GM21381 (cell line): ENCODE measurements at regions not wholly inside any gene's neighbourhood (a gene's known extent, or its start where the extent isn't known, plus 50 kb on each side); places are given as distances from the start of the nearest gene placed in this dataset.

ENCODE experiments used
- ATAC-seq: cut with Tn5 transposase; IDR thresholded peaks from one replicate; pipeline ENCODE4 v1.9.1; 2021; ENCODE audit warnings: mild to moderate bottlenecking, moderate library complexity; ENCODE audit not compliant: unreplicated experiment

DNA sequence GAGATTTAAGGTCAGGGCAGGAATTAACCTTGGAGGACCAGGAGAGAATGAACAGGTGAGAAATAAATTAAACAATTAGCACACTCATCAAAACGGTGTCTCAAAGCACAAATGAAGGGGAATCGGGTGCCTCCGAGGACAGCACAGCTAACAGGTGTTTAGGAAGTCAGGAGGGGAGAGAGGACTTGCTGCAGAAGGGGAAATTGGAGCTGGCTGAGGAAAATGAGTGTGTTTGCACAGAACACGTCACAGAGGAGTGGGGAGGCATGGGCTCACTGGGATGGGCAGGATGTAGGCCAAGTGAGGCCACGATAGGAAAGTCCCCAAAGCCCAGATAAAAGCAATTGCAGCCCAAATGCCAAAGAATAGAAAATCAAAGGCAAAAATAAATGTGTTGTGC, 121.7 kb downstream of the ZNF664 start:
- no peak for ATAC-seq

DNA sequence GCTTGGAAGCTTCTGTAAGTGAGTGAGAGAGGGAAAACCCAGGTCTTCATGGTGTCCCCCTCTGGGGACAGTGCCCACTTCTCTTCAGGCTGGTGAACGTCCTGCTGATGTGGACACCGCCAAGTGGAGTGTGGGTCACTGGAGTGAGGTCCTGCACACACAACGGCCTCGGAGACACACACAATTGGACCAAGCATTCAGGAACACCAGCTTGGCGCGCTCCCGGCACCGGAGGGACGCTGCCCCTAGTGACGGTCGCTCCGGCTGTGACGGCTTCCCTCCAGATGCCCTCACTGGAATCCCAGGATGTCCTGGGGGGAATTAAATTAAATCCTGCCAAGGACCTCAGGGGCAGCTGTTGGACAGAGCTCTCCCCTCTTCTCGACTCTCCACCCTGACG, 123.1 kb downstream of the ZNF664 start:
- ATAC-seq = no peak

DNA sequence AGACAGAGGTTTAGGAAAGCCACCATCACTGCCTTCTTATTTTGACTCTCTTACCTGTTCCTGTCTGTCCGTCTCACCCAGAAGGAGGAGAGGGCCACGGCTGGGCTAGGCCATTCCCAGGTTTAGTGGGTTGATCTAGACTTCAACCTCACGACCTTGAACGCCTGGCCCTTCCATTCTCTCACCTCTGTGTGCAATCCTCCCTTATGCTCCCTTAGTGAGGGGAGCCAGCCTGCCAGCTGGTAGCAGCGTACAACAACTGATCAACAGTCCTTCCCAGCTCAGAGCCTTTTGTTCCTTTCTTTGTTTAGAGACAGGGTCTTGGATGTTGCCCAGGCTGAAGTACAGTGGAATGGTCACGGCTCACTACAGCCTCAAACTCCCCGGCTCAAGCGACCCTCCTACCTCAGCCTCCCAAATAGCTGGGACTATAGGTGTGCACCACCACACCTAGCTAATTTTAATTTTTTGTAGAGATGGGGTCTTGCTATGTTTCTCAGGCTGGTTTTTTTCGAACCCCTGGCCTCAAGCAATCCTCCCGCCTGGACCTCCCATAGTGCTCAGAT, 123.9 kb downstream of the ZNF664 start:
- no peak for ATAC-seq

DNA sequence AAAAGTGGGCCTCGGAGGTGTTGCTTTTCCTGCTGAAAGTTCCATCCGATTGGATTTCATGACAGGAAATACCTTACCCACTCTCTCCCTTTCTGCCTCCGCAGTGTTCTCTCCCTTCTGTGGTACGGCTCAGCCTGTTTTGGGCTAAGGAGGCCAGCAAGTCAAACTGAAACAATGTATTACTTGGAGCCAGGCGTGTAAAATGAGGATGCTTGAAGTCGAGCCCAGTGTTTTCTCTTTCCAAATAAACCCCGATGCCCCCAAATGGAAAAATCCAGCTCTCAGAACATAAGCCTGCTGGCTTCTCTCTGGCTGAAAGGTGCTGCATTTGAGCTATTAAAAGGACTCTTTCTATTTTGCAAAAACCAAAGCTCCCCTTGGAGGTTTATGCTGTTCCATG, 124.7 kb downstream of the ZNF664 start:
- no peak for ATAC-seq

DNA sequence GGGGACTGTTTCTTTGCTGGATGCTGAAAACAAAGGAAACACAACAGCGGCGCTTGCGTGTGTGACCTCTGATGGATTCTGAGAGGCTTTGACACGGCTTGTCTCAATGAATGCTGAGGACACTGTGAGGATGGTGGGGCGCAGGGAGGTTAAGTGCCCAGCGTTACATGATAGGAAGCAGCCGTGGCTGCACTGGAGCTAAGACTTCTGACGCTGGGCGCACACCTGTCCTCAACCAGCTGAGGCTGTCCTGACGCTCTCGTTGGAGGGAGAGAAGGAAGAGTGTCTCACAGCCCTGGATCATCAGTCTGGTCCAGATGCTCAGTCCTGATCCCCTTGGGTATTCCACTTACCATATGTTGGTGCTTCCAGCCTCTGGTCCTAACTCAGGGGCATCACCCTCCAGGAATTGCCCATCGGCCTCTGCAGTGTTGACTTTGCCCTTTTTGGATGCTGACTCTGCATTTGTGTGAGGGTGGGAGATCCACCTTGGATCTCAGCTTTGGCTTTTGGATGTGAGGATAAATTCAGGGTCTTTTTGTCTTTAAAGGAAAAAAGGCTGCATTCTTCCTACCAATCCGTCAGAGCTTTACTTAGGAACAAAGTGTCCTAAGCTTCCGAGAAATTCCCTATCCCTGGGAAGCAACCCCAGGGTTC, 125.2 kb downstream of the ZNF664 start:
- no peak for ATAC-seq

DNA sequence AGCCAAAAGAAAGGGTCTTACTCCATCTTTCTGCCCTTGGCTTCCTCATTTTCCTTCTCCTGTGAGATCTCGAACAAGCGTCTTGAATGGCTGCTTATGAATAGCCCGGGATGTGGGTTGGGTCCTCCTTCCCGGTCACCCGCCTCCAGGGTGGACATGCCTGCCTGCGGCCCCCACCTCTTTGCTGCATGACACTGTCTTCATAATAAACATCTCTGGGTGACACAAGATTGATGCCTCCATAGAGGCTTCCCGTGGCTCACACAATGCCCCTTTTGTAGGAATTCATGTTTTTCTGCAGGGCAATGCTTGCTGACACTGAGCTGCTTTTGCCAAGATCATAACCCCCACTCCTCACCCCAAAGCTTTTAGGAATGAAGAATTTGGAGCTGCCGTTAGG, 125.9 kb downstream of the ZNF664 start:
- no peak for ATAC-seq

DNA sequence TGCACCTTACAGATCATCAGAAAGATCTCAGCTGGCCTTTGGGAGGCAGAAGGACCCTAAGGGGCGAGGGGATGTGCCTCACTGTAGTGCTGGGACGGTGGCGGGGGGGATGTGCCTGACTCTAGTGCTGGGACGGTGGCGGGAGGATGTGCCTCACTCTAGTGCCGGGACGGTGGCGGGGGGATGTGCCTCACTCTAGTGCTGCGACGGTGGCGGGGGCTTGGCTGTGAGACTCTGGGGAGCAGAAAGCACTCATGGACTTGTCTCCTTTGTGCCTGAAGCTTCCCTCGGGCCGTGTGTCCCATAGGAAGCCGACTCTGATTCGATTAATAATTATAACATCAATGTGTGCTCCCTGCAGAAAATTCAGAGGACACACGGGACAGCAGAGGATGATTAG, 126.6 kb downstream of the ZNF664 start:
- no peak for ATAC-seq

DNA sequence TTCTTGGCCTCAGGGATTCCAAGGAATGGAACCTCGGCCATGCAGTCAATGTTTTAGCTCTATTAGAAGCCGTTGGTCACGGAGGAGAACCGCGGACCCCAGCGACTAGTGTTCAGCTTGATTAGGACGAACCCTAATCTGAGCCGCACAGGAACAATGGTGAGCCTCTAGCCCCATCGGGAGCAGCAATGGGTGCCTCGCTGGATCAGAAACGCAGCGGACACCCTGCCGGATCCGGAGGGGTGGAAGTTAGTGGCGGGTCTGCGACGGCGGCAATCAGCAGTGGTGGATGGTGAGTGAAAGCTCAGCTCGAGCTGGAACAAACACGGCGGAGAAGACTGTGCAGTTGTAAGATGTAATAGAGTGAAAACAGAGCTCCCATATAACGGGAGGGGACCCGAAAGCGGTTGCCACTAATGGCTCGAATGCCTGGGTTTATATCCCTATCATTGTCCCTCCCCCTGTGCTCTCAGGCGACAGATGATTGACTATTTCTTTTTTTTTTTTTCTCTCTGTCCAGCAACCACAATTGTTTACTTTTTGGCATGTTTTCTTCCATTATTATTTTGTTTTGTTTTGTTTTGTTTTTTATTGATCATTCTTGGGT, 127.7 kb downstream of the ZNF664 start:
- ATAC-seq = no peak

DNA sequence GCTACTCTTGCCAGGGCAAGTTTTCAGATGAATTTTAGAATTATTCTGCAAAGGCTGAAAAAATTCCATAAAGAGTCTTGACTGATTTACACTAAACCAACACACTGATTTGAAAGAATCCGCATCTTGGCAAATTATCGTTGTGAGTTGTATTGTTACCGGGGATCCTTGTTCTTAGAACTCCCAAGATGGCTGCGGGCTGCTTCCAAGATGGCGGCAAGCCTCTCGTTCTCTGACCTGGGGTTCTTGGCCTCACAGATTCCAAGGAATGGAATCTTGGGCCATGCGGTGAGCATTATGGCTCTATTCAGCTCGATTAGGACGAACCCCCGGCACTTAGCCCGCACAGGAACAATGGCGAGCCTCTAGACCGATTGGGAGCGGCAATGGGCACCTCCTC, 132.5 kb downstream of the ZNF664 start:
- no peak for ATAC-seq

DNA sequence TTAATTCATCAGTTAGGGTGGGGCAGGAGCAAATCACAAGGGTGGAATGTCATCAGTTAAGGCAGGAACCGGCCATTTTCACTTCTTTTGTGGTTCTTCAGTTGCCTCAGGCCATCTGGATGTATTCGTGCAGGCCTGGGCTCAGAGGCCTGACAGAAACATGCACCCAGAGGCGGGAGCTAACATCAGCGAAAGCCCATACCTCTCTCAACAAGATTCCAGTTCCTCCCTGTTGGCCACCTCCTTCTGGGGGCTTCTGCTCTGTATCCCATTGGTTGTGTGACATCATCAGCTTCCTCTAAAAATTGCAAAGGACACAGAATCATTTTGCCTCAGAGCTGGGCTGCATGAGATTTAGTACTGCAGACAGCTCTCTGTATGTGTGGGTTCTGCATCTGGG, 134.3 kb downstream of the ZNF664 start:
- ATAC-seq = no peak

DNA sequence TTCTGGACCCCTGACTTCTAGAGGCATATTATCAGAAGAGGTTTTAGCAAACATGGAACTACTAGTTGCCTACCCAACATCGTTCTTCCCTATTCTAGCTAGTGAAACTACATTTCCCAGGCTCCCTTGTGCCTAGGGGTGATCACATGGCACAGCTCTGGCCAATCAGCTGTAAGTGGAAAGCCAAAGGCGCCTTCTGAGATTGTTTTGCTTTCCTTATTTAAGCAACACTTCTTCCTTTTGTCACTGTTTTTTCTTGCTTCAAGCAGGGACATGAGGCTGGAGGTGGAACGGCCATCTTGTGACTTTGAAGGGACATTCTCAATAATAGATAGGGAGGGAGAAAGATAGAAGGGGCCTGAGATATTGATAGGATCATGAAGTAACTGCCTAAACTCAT, 136.7 kb downstream of the ZNF664 start:
- no peak for ATAC-seq

DNA sequence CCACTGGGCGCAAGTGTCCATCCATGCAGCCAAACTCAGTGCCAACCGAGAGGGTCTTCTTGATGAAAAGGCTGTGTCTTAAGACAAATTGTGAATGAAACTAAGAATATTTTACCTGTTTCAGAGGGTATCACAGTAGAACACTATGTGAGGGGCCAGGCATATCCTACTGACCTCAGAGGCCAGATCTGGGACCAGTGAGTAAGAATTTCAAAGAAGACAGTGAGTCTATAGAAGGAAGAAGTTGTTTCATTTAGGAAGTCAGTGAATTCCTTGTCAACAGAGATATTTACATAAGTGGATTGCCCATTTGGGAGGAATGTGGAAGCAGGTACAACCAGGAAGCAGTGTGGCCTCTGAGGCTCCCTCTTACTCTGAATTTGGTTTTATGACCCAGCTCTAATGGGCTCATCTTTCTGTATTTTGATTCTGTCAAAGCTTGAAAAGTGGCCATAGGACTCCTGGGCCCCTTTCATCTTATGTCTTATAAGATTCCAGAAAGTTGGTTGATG, 137.4 kb downstream of the ZNF664 start:
- ATAC-seq = no peak

DNA sequence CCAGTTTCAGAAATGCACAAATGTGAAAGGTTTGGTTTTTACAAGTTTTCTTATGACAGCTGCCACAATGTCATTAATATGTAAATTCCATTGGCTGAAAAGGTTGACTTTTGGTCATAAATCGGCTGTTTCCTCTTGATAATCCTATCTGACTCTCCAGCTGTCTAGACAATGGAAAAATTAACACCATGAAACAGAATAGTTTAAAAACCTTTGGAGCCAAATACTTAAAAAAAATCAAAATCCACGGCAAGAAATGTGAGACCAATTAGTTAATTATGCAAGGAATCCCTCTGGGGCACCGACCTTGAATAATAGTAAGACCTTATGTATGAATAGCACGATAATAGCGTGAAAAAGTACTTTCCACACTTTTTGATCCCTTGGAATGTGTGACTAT, 138.0 kb downstream of the ZNF664 start:
- no peak for ATAC-seq

DNA sequence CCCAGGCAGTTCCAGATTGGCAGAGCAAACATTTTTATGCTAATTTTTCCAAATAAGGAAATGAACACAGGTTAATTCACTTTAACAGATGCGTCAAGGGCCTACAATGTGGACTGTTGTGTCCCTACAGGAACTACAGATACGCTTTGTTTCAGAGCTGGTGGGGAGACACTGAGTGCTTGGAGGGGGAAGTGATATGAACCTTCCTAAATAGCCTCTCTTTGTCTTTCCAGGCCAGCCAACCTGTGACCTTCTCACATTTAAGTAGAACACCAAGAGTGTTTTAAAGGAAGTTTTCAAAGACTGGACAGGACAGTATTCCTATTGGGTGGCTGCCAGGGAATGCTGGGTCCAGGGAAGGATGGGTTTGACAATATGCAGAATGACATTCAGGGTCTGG, 141.3 kb downstream of the ZNF664 start:
- ATAC-seq = no peak

DNA sequence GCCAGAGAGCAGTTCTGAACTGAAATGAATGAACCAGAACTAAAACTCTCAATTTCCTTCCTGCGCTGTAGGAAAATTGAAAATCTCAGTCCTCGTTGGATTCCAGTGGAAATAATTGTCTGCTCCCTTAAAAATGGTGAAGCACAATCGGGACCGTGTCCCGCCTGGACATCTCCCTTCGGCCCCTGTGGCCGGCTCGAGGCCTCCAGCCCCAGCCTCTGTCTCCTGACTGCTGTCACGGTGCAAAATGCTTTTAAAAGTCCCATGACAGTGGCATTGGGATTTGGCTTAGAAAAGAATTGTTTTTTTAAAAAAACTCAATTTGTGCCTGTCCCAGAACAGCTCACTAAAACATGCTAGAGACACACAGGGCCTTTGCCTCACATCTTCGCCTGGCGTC, 142.5 kb downstream of the ZNF664 start:
- ATAC-seq = no peak

DNA sequence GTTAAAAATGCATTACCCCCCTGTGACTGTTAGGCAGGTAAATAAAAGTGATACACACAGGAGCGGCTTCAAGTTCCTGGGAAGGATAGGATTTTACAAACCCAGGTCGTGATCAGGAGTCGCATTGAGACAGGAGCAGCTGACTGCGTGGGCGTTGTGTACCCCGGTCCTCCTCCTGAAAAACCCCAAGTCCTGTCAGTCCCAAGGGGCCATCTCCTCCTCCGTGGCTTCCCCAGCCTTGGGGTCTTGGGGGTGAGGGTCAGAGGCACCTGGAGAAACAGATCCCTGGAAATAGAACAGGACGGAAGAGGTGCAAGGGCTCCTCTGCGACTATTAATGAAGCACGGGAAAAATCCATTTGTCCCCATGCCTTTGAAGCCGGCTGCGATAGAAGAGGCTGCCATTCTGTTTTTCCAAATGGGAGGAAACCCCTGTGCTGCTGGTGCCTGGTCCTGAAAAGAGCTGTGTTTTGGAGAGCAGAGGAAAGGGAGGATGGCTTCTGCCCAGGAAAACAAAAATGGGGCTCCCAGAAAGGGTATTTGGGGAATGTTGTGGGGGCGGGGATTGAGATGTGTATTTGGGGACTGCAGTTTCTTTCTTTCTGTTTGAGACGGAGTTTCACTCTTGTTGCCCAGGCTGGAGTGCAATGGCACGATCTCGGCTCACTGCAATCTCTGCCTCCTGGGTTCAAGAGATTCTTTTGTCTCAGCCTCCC, 143.1 kb downstream of the ZNF664 start:
- no peak for ATAC-seq

DNA sequence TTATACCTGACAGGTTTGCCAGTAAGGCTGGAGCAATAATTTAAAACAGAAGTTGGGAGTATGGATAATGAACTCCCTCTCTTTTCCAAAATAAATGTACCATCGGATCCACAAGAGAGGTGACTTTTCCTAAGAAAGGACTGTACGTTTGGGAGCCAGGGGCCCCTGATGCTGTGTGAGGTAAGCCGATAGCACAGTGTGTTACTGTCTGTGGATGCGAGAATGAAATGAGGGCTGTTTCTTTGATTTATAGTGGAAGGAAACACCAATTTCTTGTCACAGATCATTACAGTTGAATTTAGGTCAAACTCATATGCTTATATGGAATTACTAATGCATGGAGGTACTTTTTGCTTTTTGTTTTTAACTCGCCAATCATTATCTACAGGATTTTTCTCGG, 147.7 kb downstream of the ZNF664 start:
- no peak for ATAC-seq

DNA sequence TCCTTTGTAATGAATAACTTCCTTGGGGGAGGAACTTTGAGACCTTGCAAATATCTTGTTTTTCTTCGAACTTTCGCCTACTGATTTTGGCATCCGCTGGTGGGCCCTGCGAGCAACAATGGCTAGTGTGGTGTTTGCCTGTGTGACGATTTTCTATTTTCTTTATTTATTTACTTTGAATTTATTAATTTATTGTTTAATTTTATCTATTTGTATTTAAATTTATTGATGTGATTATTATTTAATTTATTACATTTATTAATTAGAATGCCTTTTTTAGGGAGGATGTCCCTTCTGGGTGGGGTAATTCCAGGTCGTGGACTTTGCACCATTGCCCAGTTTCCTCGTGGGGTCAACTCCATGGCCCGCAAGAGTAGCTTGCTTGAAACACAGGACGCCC, 149.7 kb downstream of the ZNF664 start:
- no peak for ATAC-seq

DNA sequence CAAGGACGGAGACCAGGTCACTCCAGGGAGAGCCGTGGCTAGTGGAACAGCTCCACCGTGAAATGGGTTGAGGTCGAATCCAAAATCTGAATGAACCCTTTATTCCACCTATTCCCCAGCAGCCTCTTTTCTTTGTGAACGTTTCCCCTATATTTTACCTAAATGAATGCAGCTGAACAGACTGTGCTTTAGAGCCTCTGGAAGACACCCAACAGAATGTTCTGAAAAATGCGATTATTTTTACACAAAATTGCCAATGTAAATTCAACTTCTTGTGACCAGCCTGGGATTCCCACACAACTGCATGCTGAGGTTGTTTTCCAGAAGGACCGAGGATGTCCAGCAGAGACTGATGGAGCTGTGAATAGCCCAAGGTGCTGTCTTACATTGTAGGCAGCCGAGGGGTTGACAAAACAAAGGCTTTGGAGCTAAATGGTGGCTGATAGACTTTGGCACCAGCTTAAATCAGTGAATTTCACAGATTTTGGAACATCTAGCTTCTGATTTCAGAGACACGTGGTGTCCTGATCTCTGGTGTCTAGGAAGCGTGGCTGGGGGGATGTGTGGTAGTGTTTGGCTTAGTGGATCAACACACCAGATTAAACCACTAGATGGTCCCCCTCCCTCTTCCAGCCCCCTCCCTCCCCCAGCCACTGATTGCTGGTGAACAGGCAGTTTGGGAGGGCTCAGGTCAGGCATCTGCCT, 150.4 kb downstream of the ZNF664 start:
- ATAC-seq = no peak

DNA sequence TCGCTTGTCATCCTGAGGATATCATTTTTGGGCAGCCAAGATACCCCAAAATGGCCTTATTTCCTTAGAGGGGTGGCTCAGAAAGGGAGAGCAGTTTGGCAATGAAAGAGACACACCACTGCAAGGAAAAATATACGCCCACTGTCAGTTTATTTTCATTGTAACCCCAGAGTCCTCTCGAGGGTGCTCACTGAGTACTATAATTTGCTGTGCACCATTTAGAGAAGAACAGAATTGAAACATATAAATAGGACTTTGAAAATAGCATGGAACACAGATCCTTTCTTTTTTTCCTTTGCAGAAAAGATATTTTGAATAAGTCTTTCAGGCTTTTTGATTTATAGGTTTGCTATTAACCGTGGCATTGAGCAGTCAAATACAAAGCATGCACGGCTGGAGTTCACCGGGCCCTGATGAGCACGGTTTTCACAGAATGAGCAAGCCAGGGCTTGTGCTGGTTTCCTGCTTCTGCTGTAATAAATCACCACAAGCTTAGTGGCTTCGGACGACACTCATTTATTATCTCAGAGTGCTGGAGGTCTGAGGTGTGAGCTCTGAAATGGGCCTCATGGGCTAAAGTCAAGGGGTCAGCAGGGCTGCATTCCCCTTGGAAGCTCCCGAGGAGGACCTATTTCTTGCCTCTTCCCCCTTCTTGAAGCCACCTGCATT, 152.3 kb downstream of the ZNF664 start:
- peak; percentile 75 for ATAC-seq
